Activated CD4-positive, alpha-beta T cell treated with anti-CD3 and anti-CD28 coated beads, Interleukin-2, amount 10 ng/mL, durations not matched to agents 7 days and 5 days (primary cell): ENCODE measurements at regions not wholly inside any gene's neighbourhood (a gene's known extent, or its start where the extent isn't known, plus 50 kb on each side); places are given as distances from the start of the nearest gene placed in this dataset.

ENCODE experiments used
- CTCF ChIA-PET: fragments of 350-600 bp; sonication (Branson Sonifier 250); formaldehyde crosslinking; loops from one replicate; lab custom pipeline; 2021; ENCODE audit warnings: antibody characterized with exemption; lab: Charles Lee
- POLR2A ChIA-PET: fragments of 350-600 bp; sonication (Branson Sonifier 250); formaldehyde crosslinking; loops from one replicate; lab custom pipeline; 2021; ENCODE audit warnings: antibody characterized with exemption; lab: Charles Lee
- DNase-seq: peaks from one replicate; pipeline ENCODE4 v3.0.0-alpha.2; 2020
- H3K27ac Mint-ChIP-seq: one replicate; pipeline ENCODE4 v1.8.0; 2021; ENCODE audit warnings: mild to moderate bottlenecking, moderate library complexity, mixed read lengths
- H3K27me3 Mint-ChIP-seq: one replicate; pipeline ENCODE4 v1.8.0; 2021; ENCODE audit warnings: mixed read lengths
- H3K36me3 Mint-ChIP-seq: one replicate; pipeline ENCODE4 v1.8.0; 2021; ENCODE audit warnings: low read depth, mixed read lengths
- H3K4me1 Mint-ChIP-seq: one replicate; pipeline ENCODE4 v1.8.0; 2021; ENCODE audit warnings: mixed read lengths
- H3K4me3 Mint-ChIP-seq: one replicate; pipeline ENCODE4 v1.8.0; 2021; ENCODE audit warnings: mild to moderate bottlenecking, moderate library complexity, mixed read lengths
- H3K9me3 Mint-ChIP-seq: one replicate; pipeline ENCODE4 v1.8.0; 2021; ENCODE audit warnings: mixed read lengths

GRCh38 chr12:128057586-128057985, 209.4 kb upstream of the TMEM132C start:
- ChIA-PET CTCF (interaction anchor here (0.5 kb wide), 1 partner anchor 191 kb away, joined by 4 read pairs; no protein-coding TSS in a partner anchor), POLR2A (no interaction called here)
- no peak overlapping the region for H3K4me3 Mint-ChIP-seq
- no peak for DNase-seq
- no peak overlapping the region for H3K27ac Mint-ChIP-seq
- no peaks in the 10 kb centered on the region for H3K27me3 Mint-ChIP-seq
- H3K36me3 Mint-ChIP-seq = no peaks in the 10 kb centered on the region
- no peaks in the 10 kb centered on the region for H3K4me1 Mint-ChIP-seq
- H3K9me3 Mint-ChIP-seq = peaks cover 6% of the 10 kb centered on the region

GRCh38 chr12:128059621-128060370, 207.2 kb upstream of the TMEM132C start:
- H3K27me3 Mint-ChIP-seq = no peaks in the 10 kb centered on the region
- H3K27ac Mint-ChIP-seq = no peak overlapping the region
- peaks cover 6% of the 10 kb centered on the region for H3K9me3 Mint-ChIP-seq
- H3K36me3 Mint-ChIP-seq = no peaks in the 10 kb centered on the region
- H3K4me3 Mint-ChIP-seq = no peak overlapping the region
- ChIA-PET CTCF (interaction anchor here (0.6 kb wide), 1 partner anchor 1605 kb away, joined by 4 read pairs; no protein-coding TSS in a partner anchor), POLR2A (no interaction called here)
- no peaks in the 10 kb centered on the region for H3K4me1 Mint-ChIP-seq
- no peak for DNase-seq

GRCh38 chr12:128068211-128068610, 198.8 kb upstream of the TMEM132C start:
- Mint-ChIP-seq H3K4me3 (no peak overlapping the region), H3K36me3 (no peaks in the 10 kb centered on the region), H3K27me3 (no peaks in the 10 kb centered on the region), H3K27ac (no peak overlapping the region), H3K9me3 (peaks cover 2% of the 10 kb centered on the region), H3K4me1 (no peaks in the 10 kb centered on the region)
- ChIA-PET POLR2A (no interaction called here), CTCF (no interaction called here)
- DNase-seq = no peak

- H3K4me1 Mint-ChIP-seq = no peaks in the 10 kb centered on the region
- H3K4me3 Mint-ChIP-seq = no peak overlapping the region
- H3K36me3 Mint-ChIP-seq = no peaks in the 10 kb centered on the region
- CTCF ChIA-PET = no interaction called here
- POLR2A ChIA-PET = no interaction called here
- peak; percentile 18 for DNase-seq
- H3K27ac Mint-ChIP-seq = no peak overlapping the region
- peaks cover 2% of the 10 kb centered on the region for H3K9me3 Mint-ChIP-seq
- H3K27me3 Mint-ChIP-seq = no peaks in the 10 kb centered on the region
Observed at GRCh38 chr12:128069359-128069997, 197.5 kb upstream of the TMEM132C start.

GRCh38 chr12:128073937-128074336, 193.0 kb upstream of the TMEM132C start:
- Mint-ChIP-seq H3K27ac (no peak overlapping the region), H3K4me1 (no peaks in the 10 kb centered on the region), H3K9me3 (peaks cover 8% of the 10 kb centered on the region), H3K27me3 (no peaks in the 10 kb centered on the region), H3K36me3 (no peaks in the 10 kb centered on the region), H3K4me3 (no peak overlapping the region)
- ChIA-PET CTCF (no interaction called here), POLR2A (no interaction called here)
- no peak for DNase-seq

- ChIA-PET CTCF (no interaction called here), POLR2A (no interaction called here)
- H3K27ac Mint-ChIP-seq = no peak overlapping the region
- no peaks in the 10 kb centered on the region for H3K36me3 Mint-ChIP-seq
- H3K9me3 Mint-ChIP-seq = peaks cover 8% of the 10 kb centered on the region
- H3K4me1 Mint-ChIP-seq = no peaks in the 10 kb centered on the region
- no peak for DNase-seq
- H3K27me3 Mint-ChIP-seq = no peaks in the 10 kb centered on the region
- H3K4me3 Mint-ChIP-seq = no peak overlapping the region
Observed at GRCh38 chr12:128075332-128075731, 191.6 kb upstream of the TMEM132C start.

GRCh38 chr12:128076188-128076587, 190.8 kb upstream of the TMEM132C start:
- H3K36me3 Mint-ChIP-seq = no peaks in the 10 kb centered on the region
- H3K4me1 Mint-ChIP-seq = no peaks in the 10 kb centered on the region
- H3K27me3 Mint-ChIP-seq = no peaks in the 10 kb centered on the region
- CTCF ChIA-PET = no interaction called here
- POLR2A ChIA-PET = no interaction called here
- no peak overlapping the region for H3K27ac Mint-ChIP-seq
- no peak for DNase-seq
- no peak overlapping the region for H3K4me3 Mint-ChIP-seq
- H3K9me3 Mint-ChIP-seq = peaks cover 8% of the 10 kb centered on the region

- H3K9me3 Mint-ChIP-seq = peaks cover 8% of the 10 kb centered on the region
- H3K4me3 Mint-ChIP-seq = no peak overlapping the region
- DNase-seq = no peak
- ChIA-PET POLR2A (no interaction called here), CTCF (no interaction called here)
- H3K36me3 Mint-ChIP-seq = no peaks in the 10 kb centered on the region
- no peaks in the 10 kb centered on the region for H3K27me3 Mint-ChIP-seq
- no peak overlapping the region for H3K27ac Mint-ChIP-seq
- no peaks in the 10 kb centered on the region for H3K4me1 Mint-ChIP-seq
Observed at GRCh38 chr12:128077211-128077916, 189.6 kb upstream of the TMEM132C start.

GRCh38 chr12:128077917-128078298, 189.1 kb upstream of the TMEM132C start:
- no peaks in the 10 kb centered on the region for H3K27me3 Mint-ChIP-seq
- H3K9me3 Mint-ChIP-seq = peaks cover 7% of the 10 kb centered on the region
- DNase-seq = no peak
- CTCF ChIA-PET = no interaction called here
- no peak overlapping the region for H3K27ac Mint-ChIP-seq
- no peaks in the 10 kb centered on the region for H3K36me3 Mint-ChIP-seq
- H3K4me1 Mint-ChIP-seq = no peaks in the 10 kb centered on the region
- POLR2A ChIA-PET = no interaction called here
- no peak overlapping the region for H3K4me3 Mint-ChIP-seq

- Mint-ChIP-seq H3K9me3 (peaks cover 7% of the 10 kb centered on the region), H3K27me3 (no peaks in the 10 kb centered on the region), H3K27ac (no peak overlapping the region), H3K4me3 (no peak overlapping the region), H3K36me3 (no peaks in the 10 kb centered on the region), H3K4me1 (no peaks in the 10 kb centered on the region)
- ChIA-PET CTCF (no interaction called here), POLR2A (no interaction called here)
- no peak for DNase-seq
Observed at GRCh38 chr12:128078301-128078971, 188.5 kb upstream of the TMEM132C start.

GRCh38 chr12:128079446-128079845, 187.5 kb upstream of the TMEM132C start:
- no peak for DNase-seq
- H3K4me3 Mint-ChIP-seq = no peak overlapping the region
- H3K9me3 Mint-ChIP-seq = peaks cover 7% of the 10 kb centered on the region
- POLR2A ChIA-PET = no interaction called here
- H3K27ac Mint-ChIP-seq = no peak overlapping the region
- CTCF ChIA-PET = interaction anchor here (0.9 kb wide), 1 partner anchor 19 kb away, joined by 3 read pairs; no protein-coding TSS in a partner anchor
- H3K4me1 Mint-ChIP-seq = no peaks in the 10 kb centered on the region
- no peaks in the 10 kb centered on the region for H3K27me3 Mint-ChIP-seq
- H3K36me3 Mint-ChIP-seq = no peaks in the 10 kb centered on the region

- H3K9me3 Mint-ChIP-seq = no peaks in the 10 kb centered on the region
- ChIA-PET CTCF (no interaction called here), POLR2A (no interaction called here)
- no peaks in the 10 kb centered on the region for H3K27me3 Mint-ChIP-seq
- no peak overlapping the region for H3K4me3 Mint-ChIP-seq
- no peaks in the 10 kb centered on the region for H3K36me3 Mint-ChIP-seq
- DNase-seq = no peak
- H3K4me1 Mint-ChIP-seq = no peaks in the 10 kb centered on the region
- no peak overlapping the region for H3K27ac Mint-ChIP-seq
Observed at GRCh38 chr12:128083132-128083729, 183.7 kb upstream of the TMEM132C start.
